ENCODE measurements at regions not wholly inside any gene's neighbourhood (a gene's known extent, or its start where the extent isn't known, plus 50 kb on each side); places are given as distances from the start of the nearest gene placed in this dataset.

DNA sequence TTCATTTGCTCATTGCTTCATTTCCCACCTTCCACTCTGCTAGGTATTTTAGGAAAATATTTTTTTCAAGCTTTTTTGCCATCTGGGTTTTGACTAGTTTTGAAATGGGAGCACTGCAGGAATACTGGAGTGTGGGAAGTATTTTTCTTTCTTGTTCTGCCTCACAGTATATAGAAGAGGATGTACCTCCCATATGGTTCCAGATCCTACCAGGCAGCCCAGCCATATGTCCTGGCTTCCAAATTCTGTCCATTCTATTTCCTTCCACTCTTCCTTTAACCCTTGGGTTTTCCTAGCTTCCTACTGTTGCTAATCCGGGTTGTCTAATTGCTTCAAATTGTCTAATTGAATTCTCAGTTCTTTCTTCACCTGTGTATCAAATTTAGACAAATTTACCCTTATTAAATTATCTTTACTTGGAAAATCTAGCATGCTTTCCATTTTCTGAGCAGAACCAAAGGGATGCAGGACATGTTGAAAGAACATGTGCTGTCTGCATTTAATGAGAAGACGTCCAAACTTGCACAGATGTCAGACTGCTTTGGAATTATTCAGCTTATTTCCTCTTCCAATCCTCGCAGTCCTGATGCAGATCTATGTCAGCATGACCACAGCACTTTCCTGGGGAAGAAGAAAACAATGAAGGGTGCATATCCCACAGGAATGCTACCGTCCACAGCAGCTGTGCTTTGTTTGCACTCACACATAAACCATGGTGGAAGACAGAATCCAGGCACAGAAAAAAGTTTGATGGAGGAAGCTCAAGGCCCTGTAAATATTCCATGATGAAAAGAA lies 1273.9 kb upstream of the MAP3K7 start:
- no peak overlapping the region for H3K4me3 Mint-ChIP-seq
- peaks cover 18% of the 10 kb centered on the region for H3K4me1 Mint-ChIP-seq
- TF ChIP-seq, protein P1, sequence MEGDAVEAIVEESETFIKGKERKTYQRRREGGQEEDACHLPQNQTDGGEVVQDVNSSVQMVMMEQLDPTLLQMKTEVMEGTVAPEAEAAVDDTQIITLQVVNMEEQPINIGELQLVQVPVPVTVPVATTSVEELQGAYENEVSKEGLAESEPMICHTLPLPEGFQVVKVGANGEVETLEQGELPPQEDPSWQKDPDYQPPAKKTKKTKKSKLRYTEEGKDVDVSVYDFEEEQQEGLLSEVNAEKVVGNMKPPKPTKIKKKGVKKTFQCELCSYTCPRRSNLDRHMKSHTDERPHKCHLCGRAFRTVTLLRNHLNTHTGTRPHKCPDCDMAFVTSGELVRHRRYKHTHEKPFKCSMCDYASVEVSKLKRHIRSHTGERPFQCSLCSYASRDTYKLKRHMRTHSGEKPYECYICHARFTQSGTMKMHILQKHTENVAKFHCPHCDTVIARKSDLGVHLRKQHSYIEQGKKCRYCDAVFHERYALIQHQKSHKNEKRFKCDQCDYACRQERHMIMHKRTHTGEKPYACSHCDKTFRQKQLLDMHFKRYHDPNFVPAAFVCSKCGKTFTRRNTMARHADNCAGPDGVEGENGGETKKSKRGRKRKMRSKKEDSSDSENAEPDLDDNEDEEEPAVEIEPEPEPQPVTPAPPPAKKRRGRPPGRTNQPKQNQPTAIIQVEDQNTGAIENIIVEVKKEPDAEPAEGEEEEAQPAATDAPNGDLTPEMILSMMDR (IDR thresholded peaks at IDR 0.05; ENCODE audit: unreplicated experiment in 3 of 3), result no peak
- H3K27ac Mint-ChIP-seq, result peak overlapping the region in 1 of 3 experiments; percentile 53
- no peaks in the 10 kb centered on the region for H3K36me3 Mint-ChIP-seq (ENCODE audit: low read depth)
- H3K9me3 Mint-ChIP-seq, result no peaks in the 10 kb centered on the region
- H3K27me3 Mint-ChIP-seq (ENCODE audit: low read depth), result no peaks in the 10 kb centered on the region

DNA sequence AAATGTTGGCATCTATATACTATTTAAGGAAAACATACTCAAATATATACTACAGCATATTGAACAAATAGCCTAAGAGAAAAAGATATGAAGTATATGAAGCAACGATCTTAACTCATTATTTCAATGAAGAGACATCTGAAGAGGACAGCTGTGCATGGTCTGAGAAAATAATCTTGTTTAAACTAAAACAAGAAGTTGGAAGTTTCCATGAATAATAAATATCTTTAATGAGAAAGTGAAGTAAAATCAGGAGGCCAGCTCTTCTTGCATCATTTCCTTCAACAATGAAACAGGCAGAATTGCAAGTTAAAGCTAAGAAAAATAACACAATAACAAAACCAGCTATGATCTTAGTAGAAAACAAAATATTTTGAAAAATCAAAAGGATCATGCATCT lies 1265.4 kb upstream of the MAP3K7 start:
- H3K27me3 Mint-ChIP-seq (ENCODE audit: low read depth), result no peaks in the 10 kb centered on the region
- peak overlapping the region; percentile 74 to 87 (median 77) for H3K27ac Mint-ChIP-seq
- TF ChIP-seq, protein P1 (IDR thresholded peaks at IDR 0.05; ENCODE audit: unreplicated experiment in 3 of 3), result no peak
- no peaks in the 10 kb centered on the region for H3K9me3 Mint-ChIP-seq
- H3K4me3 Mint-ChIP-seq, result no peak overlapping the region
- no peaks in the 10 kb centered on the region for H3K36me3 Mint-ChIP-seq (ENCODE audit: low read depth)
- H3K4me1 Mint-ChIP-seq, result peaks cover 7% of the 10 kb centered on the region

DNA sequence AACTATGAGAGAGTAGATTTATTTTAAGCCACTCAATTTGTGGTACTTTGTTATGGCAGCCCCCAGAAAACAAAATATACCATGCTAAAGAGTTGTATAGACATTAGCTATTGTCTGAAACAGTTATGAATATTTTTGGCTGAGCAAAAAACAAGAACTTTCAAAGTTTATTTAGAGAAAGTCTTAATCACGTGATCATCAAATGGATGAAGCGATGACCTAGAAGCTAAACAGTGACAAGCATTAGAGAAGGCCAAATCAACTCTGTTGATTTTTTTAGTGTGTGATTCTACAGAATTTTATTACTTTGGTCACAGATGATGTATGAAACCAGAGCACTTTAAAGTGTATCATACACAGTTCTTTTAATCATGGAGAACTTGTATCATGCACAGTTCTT lies 1247.9 kb upstream of the MAP3K7 start:
- TF ChIP-seq, protein P1 (IDR thresholded peaks at IDR 0.05; ENCODE audit: unreplicated experiment in 3 of 3), result no peak
- H3K27me3 Mint-ChIP-seq (ENCODE audit: low read depth), result no peaks in the 10 kb centered on the region
- H3K4me1 Mint-ChIP-seq, result peaks cover 5% of the 10 kb centered on the region

DNA sequence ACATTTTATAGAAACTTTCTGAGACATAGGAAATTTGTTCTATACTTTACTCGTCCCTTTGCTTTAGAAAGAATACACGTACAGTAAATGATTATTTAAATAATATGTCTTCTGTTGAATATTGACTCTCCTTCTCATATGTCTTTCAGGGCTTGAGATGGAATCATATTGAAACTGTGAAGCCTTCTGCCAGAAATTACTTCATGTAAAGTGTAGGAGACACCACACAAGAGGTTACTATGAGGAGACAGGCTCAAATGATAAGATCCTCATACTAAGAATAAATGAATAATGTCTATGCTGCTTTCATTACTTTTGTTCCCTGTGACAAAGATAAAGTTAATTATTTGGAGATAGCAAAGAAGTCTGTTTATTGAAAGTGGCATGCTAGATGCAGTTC lies 1240.3 kb upstream of the MAP3K7 start:
- Mint-ChIP-seq H3K9me3 (no peaks in the 10 kb centered on the region), H3K4me3 (no peak overlapping the region), H3K27ac (no peak overlapping the region), H3K27me3 (ENCODE audit: low read depth) (no peaks in the 10 kb centered on the region), H3K36me3 (ENCODE audit: low read depth) (no peaks in the 10 kb centered on the region), H3K4me1 (peaks cover 5% of the 10 kb centered on the region)
- TF ChIP-seq, protein P1 (IDR thresholded peaks at IDR 0.05; ENCODE audit: unreplicated experiment in 3 of 3), result no peak

More for the DNA sequence above, 1247.9 kb upstream of the MAP3K7 start:
- Mint-ChIP-seq H3K9me3 (peaks cover 4% of the 10 kb centered on the region), H3K36me3 (ENCODE audit: low read depth) (no peaks in the 10 kb centered on the region), H3K27ac (no peak overlapping the region), H3K4me3 (no peak overlapping the region)

DNA sequence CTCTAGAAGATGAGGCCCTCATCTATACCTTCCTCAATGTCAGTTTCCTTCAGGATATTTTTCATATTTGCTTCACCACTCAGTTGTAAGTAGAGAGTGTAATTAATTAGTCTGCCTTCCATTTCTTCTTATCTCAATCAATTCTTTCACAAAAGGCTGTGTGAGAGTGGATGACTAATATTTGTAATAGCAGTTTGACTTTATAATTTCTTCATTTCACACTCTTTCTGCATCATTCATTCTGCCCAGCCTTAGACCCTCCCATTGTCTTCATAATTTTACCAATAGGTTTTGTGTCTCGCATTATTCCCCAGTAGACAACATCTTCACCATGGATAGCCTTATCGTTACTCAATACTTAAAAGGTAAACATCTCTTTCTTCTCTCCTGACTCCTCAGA lies 1239.3 kb upstream of the MAP3K7 start:
- Mint-ChIP-seq H3K27ac (no peak overlapping the region), H3K4me1 (peaks cover 5% of the 10 kb centered on the region), H3K27me3 (ENCODE audit: low read depth) (no peaks in the 10 kb centered on the region), H3K36me3 (ENCODE audit: low read depth) (no peaks in the 10 kb centered on the region), H3K4me3 (no peak overlapping the region), H3K9me3 (no peaks in the 10 kb centered on the region)
- TF ChIP-seq, protein P1 (IDR thresholded peaks at IDR 0.05; ENCODE audit: unreplicated experiment in 3 of 3), result no peak

DNA sequence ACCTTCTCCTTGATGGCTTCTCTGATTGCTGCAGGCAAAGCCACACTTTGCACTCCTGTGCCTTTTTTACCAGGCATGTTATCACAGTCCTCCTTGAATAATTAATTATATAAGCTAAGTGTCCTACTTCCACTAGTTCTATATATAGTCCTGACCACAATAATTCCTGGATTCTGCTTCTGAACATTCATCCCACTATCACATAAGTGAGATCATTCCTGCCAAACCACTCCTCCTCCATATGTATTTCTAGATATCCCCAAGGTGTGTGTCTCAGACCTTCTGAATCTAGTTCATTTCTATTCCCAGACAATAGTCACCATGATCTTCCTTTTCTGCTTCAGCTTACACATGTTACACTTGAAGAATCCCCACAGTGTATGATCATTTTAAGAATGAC lies 1237.5 kb upstream of the MAP3K7 start:
- Mint-ChIP-seq H3K27ac (no peak overlapping the region), H3K27me3 (ENCODE audit: low read depth) (no peaks in the 10 kb centered on the region), H3K36me3 (ENCODE audit: low read depth) (no peaks in the 10 kb centered on the region), H3K4me3 (no peak overlapping the region), H3K9me3 (no peaks in the 10 kb centered on the region), H3K4me1 (no peaks in the 10 kb centered on the region)
- TF ChIP-seq, protein P1 (IDR thresholded peaks at IDR 0.05; ENCODE audit: unreplicated experiment in 3 of 3), result no peak

Measured in nephron (organoid).